Uterus (tissue), 2 donors: ENCODE measurements at regions not wholly inside any gene's neighbourhood (a gene's known extent, or its start where the extent isn't known, plus 50 kb on each side); places are given as distances from the start of the nearest gene placed in this dataset.

Source experiments
- CTCF ChIP-seq, 4 experiments: fragments of 200-600 bp in 2 of 4; fragments of 450-650 bp in 2 of 4; sonication (generic) in 2 of 4; IDR thresholded peaks; one replicate each; pipeline ENCODE4 v1.5.1; 2016 to 2019; ENCODE audit warnings: antibody characterized with exemption in 4 of 4, mild to moderate bottlenecking in 2 of 4, moderate library complexity in 1 of 4
- POLR2A ChIP-seq, 2 donors: fragments of 450-650 bp; IDR thresholded peaks; one replicate each; pipeline ENCODE4 v1.6.1; 2016; ENCODE audit warnings: antibody characterized with exemption in 2 of 2, mild to moderate bottlenecking in 1 of 2, moderate library complexity in 1 of 2

DNA sequence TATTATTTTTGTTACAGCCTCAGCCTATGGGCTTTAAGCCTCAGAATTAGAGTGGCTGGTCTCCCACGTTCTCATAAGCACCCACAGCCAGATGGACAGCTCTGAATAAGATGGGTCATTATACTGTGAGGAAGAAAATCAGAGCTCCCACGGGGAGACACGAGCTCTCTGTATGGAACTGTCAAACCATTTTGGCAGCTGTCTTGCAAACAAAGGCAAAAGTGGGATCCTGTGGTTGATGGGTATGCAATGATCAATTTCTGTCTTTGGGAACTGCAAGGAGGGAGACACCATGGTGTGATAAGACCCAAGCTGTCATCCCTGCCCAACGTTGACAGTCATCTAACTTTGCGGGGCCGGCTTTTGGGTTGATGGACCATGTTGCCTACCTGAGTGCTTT, 614.3 kb downstream of the TYW1 start:
- TF ChIP-seq CTCF (IDR thresholded peaks at IDR 0.05) (no peak), POLR2A (IDR thresholded peaks at IDR 0.05) (no peak)
